H1 (cell line): ENCODE measurements at regions not wholly inside any gene's neighbourhood (a gene's known extent, or its start where the extent isn't known, plus 50 kb on each side); places are given as distances from the start of the nearest gene placed in this dataset.

Experiments used
- BACH1 ChIP-seq: IDR thresholded peaks from 2 replicates; pipeline ENCODE4 v1.6.1; 2012; ENCODE audit warnings: low read length, improper control_type of control experiment
- EP300 ChIP-seq, 2 experiments: IDR thresholded peaks; 1 replicate in 1 of 2; 2 replicates in 1 of 2; pipeline ENCODE4 v1.6.1; 2011 to 2012; ENCODE audit warnings: low read depth in 2 of 2, low read length in 2 of 2, mild to moderate bottlenecking in 2 of 2, borderline replicate concordance in 1 of 2, inconsistent platforms in 1 of 2, moderate library complexity in 1 of 2
- FOSL1 ChIP-seq: IDR thresholded peaks from 2 replicates; pipeline ENCODE4 v1.6.1; 2011; ENCODE audit warnings: mild to moderate bottlenecking, low read depth, low read length, moderate library complexity; ENCODE audit not compliant: insufficient read depth
- GTF2F1 ChIP-seq: IDR thresholded peaks from 2 replicates; pipeline ENCODE4 v1.6.1; 2012; ENCODE audit warnings: low read depth, low read length, improper control_type of control experiment, borderline replicate concordance
- HDAC2 ChIP-seq, 2 experiments: fragments of 300-600 bp in 1 of 2; sonication (generic) in 1 of 2; IDR thresholded peaks; 2 replicates each; pipeline ENCODE4 v1.6.1; 2011 to 2012; ENCODE audit warnings: low read depth in 2 of 2, low read length in 2 of 2, mild to moderate bottlenecking in 2 of 2, moderate library complexity in 2 of 2, borderline replicate concordance in 1 of 2, inconsistent platforms in 1 of 2
- KDM1A ChIP-seq: fragments of 200-600, 300-600 bp; sonication (generic); IDR thresholded peaks from 2 replicates; pipeline ENCODE4 v1.7.1; 2016; ENCODE audit warnings: mild to moderate bottlenecking, low read length, borderline replicate concordance
- SIX5 ChIP-seq: IDR thresholded peaks from 2 replicates; pipeline ENCODE4 v1.6.1; 2011; ENCODE audit warnings: mild to moderate bottlenecking, low read depth, low read length
- SP1 ChIP-seq: IDR thresholded peaks from 2 replicates; pipeline ENCODE4 v1.6.1; 2011; ENCODE audit warnings: low read depth, low read length
- SP4 ChIP-seq: IDR thresholded peaks from 2 replicates; pipeline ENCODE4 v1.6.1; 2012; ENCODE audit warnings: low read length, inconsistent platforms
- TF ChIP-seq, protein P1 (sequence below): fragments of 300-600 bp; sonication (generic); IDR thresholded peaks from 2 replicates; pipeline ENCODE4 v1.7.1; 2012; ENCODE audit warnings: low read length, moderate library complexity, mild to moderate bottlenecking, inconsistent platforms; ENCODE audit not compliant: insufficient replicate concordance
- TF ChIP-seq, protein P2 (sequence below): IDR thresholded peaks from 2 replicates; pipeline ENCODE4 v1.6.1; 2012; ENCODE audit warnings: low read length, inconsistent platforms

DNA sequence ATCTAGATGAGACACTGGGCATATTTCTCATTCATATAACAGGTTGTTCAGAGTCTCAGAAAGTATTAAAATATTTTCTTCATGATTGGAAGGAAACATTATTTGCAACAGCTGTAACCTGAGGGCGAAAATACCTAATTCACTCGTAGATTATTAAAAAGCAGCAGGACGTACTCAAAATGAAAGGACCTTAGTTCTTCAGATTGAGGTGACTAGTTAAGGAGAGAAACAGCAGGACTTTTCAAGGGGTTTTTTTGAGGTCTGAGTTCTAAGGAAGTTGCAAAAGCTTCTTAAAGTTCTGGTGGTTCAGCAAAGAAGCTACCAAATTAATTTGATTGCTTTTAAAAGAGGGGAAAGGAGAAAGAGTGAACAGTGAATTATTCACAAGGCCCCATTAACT is 174.9 kb downstream of the TMEM161B start (continued):
- TF ChIP-seq, protein P1, sequence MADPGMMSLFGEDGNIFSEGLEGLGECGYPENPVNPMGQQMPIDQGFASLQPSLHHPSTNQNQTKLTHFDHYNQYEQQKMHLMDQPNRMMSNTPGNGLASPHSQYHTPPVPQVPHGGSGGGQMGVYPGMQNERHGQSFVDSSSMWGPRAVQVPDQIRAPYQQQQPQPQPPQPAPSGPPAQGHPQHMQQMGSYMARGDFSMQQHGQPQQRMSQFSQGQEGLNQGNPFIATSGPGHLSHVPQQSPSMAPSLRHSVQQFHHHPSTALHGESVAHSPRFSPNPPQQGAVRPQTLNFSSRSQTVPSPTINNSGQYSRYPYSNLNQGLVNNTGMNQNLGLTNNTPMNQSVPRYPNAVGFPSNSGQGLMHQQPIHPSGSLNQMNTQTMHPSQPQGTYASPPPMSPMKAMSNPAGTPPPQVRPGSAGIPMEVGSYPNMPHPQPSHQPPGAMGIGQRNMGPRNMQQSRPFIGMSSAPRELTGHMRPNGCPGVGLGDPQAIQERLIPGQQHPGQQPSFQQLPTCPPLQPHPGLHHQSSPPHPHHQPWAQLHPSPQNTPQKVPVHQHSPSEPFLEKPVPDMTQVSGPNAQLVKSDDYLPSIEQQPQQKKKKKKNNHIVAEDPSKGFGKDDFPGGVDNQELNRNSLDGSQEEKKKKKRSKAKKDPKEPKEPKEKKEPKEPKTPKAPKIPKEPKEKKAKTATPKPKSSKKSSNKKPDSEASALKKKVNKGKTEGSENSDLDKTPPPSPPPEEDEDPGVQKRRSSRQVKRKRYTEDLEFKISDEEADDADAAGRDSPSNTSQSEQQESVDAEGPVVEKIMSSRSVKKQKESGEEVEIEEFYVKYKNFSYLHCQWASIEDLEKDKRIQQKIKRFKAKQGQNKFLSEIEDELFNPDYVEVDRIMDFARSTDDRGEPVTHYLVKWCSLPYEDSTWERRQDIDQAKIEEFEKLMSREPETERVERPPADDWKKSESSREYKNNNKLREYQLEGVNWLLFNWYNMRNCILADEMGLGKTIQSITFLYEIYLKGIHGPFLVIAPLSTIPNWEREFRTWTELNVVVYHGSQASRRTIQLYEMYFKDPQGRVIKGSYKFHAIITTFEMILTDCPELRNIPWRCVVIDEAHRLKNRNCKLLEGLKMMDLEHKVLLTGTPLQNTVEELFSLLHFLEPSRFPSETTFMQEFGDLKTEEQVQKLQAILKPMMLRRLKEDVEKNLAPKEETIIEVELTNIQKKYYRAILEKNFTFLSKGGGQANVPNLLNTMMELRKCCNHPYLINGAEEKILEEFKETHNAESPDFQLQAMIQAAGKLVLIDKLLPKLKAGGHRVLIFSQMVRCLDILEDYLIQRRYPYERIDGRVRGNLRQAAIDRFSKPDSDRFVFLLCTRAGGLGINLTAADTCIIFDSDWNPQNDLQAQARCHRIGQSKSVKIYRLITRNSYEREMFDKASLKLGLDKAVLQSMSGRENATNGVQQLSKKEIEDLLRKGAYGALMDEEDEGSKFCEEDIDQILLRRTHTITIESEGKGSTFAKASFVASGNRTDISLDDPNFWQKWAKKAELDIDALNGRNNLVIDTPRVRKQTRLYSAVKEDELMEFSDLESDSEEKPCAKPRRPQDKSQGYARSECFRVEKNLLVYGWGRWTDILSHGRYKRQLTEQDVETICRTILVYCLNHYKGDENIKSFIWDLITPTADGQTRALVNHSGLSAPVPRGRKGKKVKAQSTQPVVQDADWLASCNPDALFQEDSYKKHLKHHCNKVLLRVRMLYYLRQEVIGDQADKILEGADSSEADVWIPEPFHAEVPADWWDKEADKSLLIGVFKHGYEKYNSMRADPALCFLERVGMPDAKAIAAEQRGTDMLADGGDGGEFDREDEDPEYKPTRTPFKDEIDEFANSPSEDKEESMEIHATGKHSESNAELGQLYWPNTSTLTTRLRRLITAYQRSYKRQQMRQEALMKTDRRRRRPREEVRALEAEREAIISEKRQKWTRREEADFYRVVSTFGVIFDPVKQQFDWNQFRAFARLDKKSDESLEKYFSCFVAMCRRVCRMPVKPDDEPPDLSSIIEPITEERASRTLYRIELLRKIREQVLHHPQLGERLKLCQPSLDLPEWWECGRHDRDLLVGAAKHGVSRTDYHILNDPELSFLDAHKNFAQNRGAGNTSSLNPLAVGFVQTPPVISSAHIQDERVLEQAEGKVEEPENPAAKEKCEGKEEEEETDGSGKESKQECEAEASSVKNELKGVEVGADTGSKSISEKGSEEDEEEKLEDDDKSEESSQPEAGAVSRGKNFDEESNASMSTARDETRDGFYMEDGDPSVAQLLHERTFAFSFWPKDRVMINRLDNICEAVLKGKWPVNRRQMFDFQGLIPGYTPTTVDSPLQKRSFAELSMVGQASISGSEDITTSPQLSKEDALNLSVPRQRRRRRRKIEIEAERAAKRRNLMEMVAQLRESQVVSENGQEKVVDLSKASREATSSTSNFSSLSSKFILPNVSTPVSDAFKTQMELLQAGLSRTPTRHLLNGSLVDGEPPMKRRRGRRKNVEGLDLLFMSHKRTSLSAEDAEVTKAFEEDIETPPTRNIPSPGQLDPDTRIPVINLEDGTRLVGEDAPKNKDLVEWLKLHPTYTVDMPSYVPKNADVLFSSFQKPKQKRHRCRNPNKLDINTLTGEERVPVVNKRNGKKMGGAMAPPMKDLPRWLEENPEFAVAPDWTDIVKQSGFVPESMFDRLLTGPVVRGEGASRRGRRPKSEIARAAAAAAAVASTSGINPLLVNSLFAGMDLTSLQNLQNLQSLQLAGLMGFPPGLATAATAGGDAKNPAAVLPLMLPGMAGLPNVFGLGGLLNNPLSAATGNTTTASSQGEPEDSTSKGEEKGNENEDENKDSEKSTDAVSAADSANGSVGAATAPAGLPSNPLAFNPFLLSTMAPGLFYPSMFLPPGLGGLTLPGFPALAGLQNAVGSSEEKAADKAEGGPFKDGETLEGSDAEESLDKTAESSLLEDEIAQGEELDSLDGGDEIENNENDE = no peak
- TF ChIP-seq FOSL1 = no peak
- no peak for TF ChIP-seq EP300 (IDR thresholded peaks at IDR 0.05; ENCODE audit: borderline replicate concordance in 1 of 2, low read depth in 2 of 2, low read length in 2 of 2)
- TF ChIP-seq SP1 = no peak
- TF ChIP-seq KDM1A = no peak
- TF ChIP-seq SIX5 = no peak
- TF ChIP-seq, protein P2, sequence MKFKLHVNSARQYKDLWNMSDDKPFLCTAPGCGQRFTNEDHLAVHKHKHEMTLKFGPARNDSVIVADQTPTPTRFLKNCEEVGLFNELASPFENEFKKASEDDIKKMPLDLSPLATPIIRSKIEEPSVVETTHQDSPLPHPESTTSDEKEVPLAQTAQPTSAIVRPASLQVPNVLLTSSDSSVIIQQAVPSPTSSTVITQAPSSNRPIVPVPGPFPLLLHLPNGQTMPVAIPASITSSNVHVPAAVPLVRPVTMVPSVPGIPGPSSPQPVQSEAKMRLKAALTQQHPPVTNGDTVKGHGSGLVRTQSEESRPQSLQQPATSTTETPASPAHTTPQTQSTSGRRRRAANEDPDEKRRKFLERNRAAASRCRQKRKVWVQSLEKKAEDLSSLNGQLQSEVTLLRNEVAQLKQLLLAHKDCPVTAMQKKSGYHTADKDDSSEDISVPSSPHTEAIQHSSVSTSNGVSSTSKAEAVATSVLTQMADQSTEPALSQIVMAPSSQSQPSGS = no peak
- no peak for TF ChIP-seq HDAC2 (IDR thresholded peaks at IDR 0.05; ENCODE audit: borderline replicate concordance in 1 of 2, low read depth in 2 of 2, low read length in 2 of 2)
- TF ChIP-seq GTF2F1 = no peak
- no peak for TF ChIP-seq SP4
- TF ChIP-seq BACH1 = no peak
